ENCODE measurements at regions not wholly inside any gene's neighbourhood (a gene's known extent, or its start where the extent isn't known, plus 50 kb on each side); places are given as distances from the start of the nearest gene placed in this dataset.
A peak's percentile ranks its signal among the peaks of the same experiment; 100 is the strongest.

DNA sequence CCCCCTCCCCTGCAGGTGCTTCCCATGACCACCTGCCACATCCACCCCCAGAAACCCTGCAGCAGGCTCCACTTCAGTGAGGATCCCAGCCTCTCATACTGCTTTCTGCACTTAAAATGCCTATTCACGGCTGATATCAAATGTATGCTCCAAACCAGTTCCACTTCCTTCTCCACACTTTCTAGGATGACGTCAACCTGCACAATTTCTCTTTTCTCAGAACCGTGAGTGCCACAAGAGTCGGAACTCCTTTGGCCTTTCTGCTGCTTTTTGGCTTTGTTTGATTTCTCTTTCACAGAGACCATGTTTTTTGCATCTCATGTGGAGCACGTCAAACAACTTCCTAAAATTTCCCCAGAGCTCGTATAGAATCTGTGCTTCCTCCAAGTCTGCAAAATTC, 378.8 kb upstream of the TNRC6C start:
- DNase-seq (ENCODE audit: low spot score in 2 of 2) (no peak), ATAC-seq (replicated peaks; ENCODE audit: extremely low read depth, poor library complexity, severe bottlenecking) (no peak)
- no peak overlapping the region for H3K27ac Mint-ChIP-seq (ENCODE audit: low read depth)
- H3K36me3 Mint-ChIP-seq (ENCODE audit: insufficient read depth), result peaks cover 2% of the 10 kb centered on the region
- no peaks in the 10 kb centered on the region for H3K4me1 Mint-ChIP-seq
- peaks cover 26% of the 10 kb centered on the region for H3K27me3 Mint-ChIP-seq
- no peaks in the 10 kb centered on the region for H3K9me3 Mint-ChIP-seq
- H3K4me3 Mint-ChIP-seq, result no peak overlapping the region

DNA sequence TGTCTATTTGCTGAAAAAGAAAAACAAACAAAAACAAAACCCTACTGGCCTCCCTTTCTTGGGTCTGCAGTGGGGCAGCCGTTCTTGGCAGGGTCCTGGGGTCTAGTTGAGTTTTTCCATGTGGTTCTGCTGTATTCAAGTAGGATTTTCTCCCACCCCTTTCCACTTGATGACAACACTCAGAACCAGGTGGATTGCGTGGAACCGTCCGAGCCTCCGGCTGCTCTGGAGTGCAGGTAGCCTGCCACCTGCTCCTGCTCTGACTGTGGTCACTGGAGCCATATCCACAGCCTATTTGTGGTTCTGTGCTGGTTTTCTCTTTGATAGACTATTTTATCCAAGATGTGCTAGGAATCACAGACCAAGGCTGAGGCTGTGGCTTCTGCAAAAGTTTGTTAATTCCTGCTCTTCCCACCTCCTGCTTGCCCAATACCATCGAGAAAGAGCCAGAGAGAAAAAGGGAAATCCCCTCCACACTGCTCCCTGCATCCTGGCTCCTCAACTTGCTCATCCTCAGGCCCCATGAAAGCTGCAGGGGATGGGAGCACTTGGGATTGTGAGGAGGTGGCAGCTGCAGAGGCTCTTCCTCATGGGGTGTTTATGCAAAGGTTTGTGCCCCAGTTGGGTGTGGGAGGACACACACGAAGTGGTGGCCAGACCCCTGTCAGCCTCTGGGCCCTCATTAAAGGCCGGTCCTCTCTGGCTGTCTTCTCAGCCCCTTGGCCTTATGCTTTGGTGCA, 377.8 kb upstream of the TNRC6C start:
- H3K36me3 Mint-ChIP-seq (ENCODE audit: insufficient read depth), result peaks cover 2% of the 10 kb centered on the region
- H3K27me3 Mint-ChIP-seq, result peaks cover 34% of the 10 kb centered on the region
- ATAC-seq (replicated peaks; ENCODE audit: extremely low read depth, poor library complexity, severe bottlenecking), result no peak
- no peak for DNase-seq (ENCODE audit: low spot score in 2 of 2)
- H3K27ac Mint-ChIP-seq (ENCODE audit: low read depth), result peak overlapping the region; percentile 33
- no peaks in the 10 kb centered on the region for H3K9me3 Mint-ChIP-seq
- H3K4me3 Mint-ChIP-seq, result no peak overlapping the region
- no peaks in the 10 kb centered on the region for H3K4me1 Mint-ChIP-seq

DNA sequence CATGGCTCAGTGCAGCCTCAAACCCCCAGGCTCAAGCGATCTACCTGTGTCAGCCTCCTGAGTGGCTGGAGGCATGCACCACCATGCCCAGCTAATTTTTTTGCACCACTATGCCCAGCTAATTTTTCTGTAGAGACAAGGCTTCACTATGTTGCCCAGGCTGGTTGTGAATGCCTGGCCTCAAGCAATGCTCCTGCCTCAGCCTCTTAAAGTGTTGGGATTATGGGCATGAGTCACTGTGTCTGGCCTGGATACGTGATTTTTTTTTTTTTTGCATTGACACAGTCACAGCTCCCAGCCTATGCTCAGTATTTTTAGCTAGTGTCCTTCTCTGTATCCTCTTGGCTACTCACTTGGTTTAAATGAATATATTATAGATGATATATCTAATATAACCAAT, 377.0 kb upstream of the TNRC6C start:
- no peak for DNase-seq (ENCODE audit: low spot score in 2 of 2)
- no peak overlapping the region for H3K4me3 Mint-ChIP-seq

GRCh38 chr17:77585142-77585860, 373.2 kb upstream of the TNRC6C start:
- H3K4me1 Mint-ChIP-seq, result no peaks in the 10 kb centered on the region
- H3K36me3 Mint-ChIP-seq (ENCODE audit: insufficient read depth), result no peaks in the 10 kb centered on the region
- peaks cover 6% of the 10 kb centered on the region for H3K9me3 Mint-ChIP-seq
- peaks cover 36% of the 10 kb centered on the region for H3K27me3 Mint-ChIP-seq
- DNase-seq (ENCODE audit: low spot score in 2 of 2) (no peak), ATAC-seq (replicated peaks; ENCODE audit: extremely low read depth, poor library complexity, severe bottlenecking) (no peak)
- no peak overlapping the region for H3K27ac Mint-ChIP-seq (ENCODE audit: low read depth)
- H3K4me3 Mint-ChIP-seq, result no peak overlapping the region

More for the DNA sequence above, 377.0 kb upstream of the TNRC6C start:
- Mint-ChIP-seq H3K36me3 (ENCODE audit: insufficient read depth) (peaks cover 2% of the 10 kb centered on the region), H3K9me3 (no peaks in the 10 kb centered on the region), H3K27ac (ENCODE audit: low read depth) (no peak overlapping the region), H3K27me3 (peaks cover 37% of the 10 kb centered on the region), H3K4me1 (no peaks in the 10 kb centered on the region)
- ATAC-seq (replicated peaks; ENCODE audit: extremely low read depth, poor library complexity, severe bottlenecking), result no peak

DNA sequence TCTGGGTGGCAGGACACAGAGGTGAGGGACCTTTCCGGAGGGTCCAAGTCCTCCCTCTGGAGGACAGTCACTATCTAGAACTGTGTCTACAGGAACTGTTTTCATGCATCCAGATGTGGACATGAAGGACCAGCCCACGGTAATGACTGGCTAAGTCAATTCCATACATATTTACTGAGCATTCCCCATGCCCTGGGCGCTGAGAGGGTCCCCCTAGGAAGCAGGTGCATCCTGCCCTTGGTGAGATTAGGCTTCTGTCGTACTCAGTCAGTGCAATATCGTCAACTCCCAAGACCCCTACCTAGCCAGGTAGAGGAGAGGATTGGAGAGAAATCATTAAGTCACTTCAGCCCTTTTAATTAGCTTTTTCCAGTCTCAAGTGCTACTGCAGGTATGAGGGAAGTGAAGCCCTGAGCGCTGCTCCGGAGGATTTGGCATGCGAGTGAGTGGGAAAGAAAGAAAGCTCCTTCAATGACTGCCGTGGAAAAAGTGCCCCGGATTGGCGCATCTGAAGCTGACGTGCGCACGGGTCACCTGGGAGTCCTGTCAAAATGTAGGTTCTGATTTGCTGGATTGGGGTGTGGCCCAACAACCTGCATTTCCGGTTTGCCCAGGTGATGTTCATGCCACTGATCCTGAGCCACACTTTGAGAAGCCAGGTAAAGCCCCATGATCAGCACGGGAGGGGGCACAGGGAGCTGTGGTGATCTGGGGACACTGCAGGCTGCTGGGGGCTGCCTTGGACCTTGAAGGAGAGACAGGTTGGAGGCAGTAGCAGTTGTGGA, 367.4 kb upstream of the TNRC6C start:
- H3K4me1 Mint-ChIP-seq, result no peaks in the 10 kb centered on the region
- no peak overlapping the region for H3K4me3 Mint-ChIP-seq
- DNase-seq (ENCODE audit: low spot score in 2 of 2) (no peak), ATAC-seq (replicated peaks; ENCODE audit: extremely low read depth, poor library complexity, severe bottlenecking) (no peak)
- peaks cover 41% of the 10 kb centered on the region for H3K27me3 Mint-ChIP-seq
- H3K27ac Mint-ChIP-seq (ENCODE audit: low read depth), result no peak overlapping the region
- H3K9me3 Mint-ChIP-seq, result peaks cover 6% of the 10 kb centered on the region
- no peaks in the 10 kb centered on the region for H3K36me3 Mint-ChIP-seq (ENCODE audit: insufficient read depth)

- Mint-ChIP-seq H3K36me3 (ENCODE audit: insufficient read depth) (no peaks in the 10 kb centered on the region), H3K9me3 (peaks cover 6% of the 10 kb centered on the region), H3K4me1 (no peaks in the 10 kb centered on the region), H3K27me3 (peaks cover 41% of the 10 kb centered on the region), H3K27ac (ENCODE audit: low read depth) (no peak overlapping the region), H3K4me3 (no peak overlapping the region)
- DNase-seq (ENCODE audit: low spot score in 2 of 2) (no peak), ATAC-seq (replicated peaks; ENCODE audit: extremely low read depth, poor library complexity, severe bottlenecking) (no peak)
These were observed 366.2 kb upstream of the TNRC6C start for GRCh38 chr17:77592106-77592865.

DNA sequence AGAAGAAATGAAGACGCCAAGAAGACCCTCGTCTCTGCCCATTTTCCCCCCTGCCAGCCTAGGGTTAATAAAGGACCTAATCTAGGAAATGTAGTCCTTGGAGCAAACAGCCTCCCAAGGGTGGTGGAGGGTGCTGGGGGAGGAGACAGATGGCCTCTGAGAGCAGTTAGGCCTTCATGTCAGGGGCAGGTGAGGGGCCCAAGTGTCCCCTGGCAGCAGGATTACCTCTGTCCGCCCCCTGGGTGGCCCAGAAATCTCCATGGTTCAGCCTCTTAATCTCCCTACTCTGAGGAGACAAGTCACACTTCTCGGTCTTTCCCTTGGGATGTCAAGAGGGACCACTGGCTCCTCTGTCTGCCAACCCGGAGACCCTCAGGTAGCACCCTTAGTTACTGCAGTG, 365.4 kb upstream of the TNRC6C start:
- Mint-ChIP-seq H3K27me3 (peaks cover 41% of the 10 kb centered on the region), H3K9me3 (no peaks in the 10 kb centered on the region)

GRCh38 chr17:77594416-77595209, 363.9 kb upstream of the TNRC6C start:
- H3K36me3 Mint-ChIP-seq (ENCODE audit: insufficient read depth), result no peaks in the 10 kb centered on the region
- H3K4me1 Mint-ChIP-seq, result no peaks in the 10 kb centered on the region
- H3K27me3 Mint-ChIP-seq, result peaks cover 39% of the 10 kb centered on the region
- H3K9me3 Mint-ChIP-seq, result no peaks in the 10 kb centered on the region
- no peak overlapping the region for H3K4me3 Mint-ChIP-seq
- DNase-seq (ENCODE audit: low spot score in 2 of 2) (no peak), ATAC-seq (replicated peaks; ENCODE audit: extremely low read depth, poor library complexity, severe bottlenecking) (no peak)
- H3K27ac Mint-ChIP-seq (ENCODE audit: low read depth), result no peak overlapping the region

More for the DNA sequence above, 365.4 kb upstream of the TNRC6C start:
- no peaks in the 10 kb centered on the region for H3K36me3 Mint-ChIP-seq (ENCODE audit: insufficient read depth)
- no peaks in the 10 kb centered on the region for H3K4me1 Mint-ChIP-seq
- no peak overlapping the region for H3K27ac Mint-ChIP-seq (ENCODE audit: low read depth)
- no peak for ATAC-seq (replicated peaks; ENCODE audit: extremely low read depth, poor library complexity, severe bottlenecking)
- no peak for DNase-seq (ENCODE audit: low spot score in 2 of 2)
- H3K4me3 Mint-ChIP-seq, result no peak overlapping the region

- no peak overlapping the region for H3K27ac Mint-ChIP-seq (ENCODE audit: low read depth)
These were observed 361.7 kb upstream of the TNRC6C start for GRCh38 chr17:77596491-77597417.

GRCh38 chr17:77597418-77598240, 360.9 kb upstream of the TNRC6C start:
- no peaks in the 10 kb centered on the region for H3K36me3 Mint-ChIP-seq (ENCODE audit: insufficient read depth)
- H3K27me3 Mint-ChIP-seq, result peaks cover 11% of the 10 kb centered on the region
- H3K27ac Mint-ChIP-seq (ENCODE audit: low read depth), result no peak overlapping the region
- H3K4me1 Mint-ChIP-seq, result no peaks in the 10 kb centered on the region
- DNase-seq (ENCODE audit: low spot score in 2 of 2) (no peak), ATAC-seq (replicated peaks; ENCODE audit: extremely low read depth, poor library complexity, severe bottlenecking) (no peak)
- no peaks in the 10 kb centered on the region for H3K9me3 Mint-ChIP-seq
- H3K4me3 Mint-ChIP-seq, result no peak overlapping the region

More at GRCh38 chr17:77596491-77597417, 361.7 kb upstream of the TNRC6C start:
- DNase-seq (ENCODE audit: low spot score in 2 of 2), result no peak
- H3K36me3 Mint-ChIP-seq (ENCODE audit: insufficient read depth), result no peaks in the 10 kb centered on the region
- ATAC-seq (replicated peaks; ENCODE audit: extremely low read depth, poor library complexity, severe bottlenecking), result no peak
- no peak overlapping the region for H3K4me3 Mint-ChIP-seq
- H3K27me3 Mint-ChIP-seq, result peaks cover 18% of the 10 kb centered on the region
- no peaks in the 10 kb centered on the region for H3K9me3 Mint-ChIP-seq
- H3K4me1 Mint-ChIP-seq, result no peaks in the 10 kb centered on the region
